NCI-H1048 (cell line): ENCODE measurements at regions not wholly inside any gene's neighbourhood (a gene's known extent, or its start where the extent isn't known, plus 50 kb on each side); places are given as distances from the start of the nearest gene placed in this dataset.

ENCODE experiments used
- DNase-seq: peaks from one replicate; lab custom pipeline; 2025; lab: John Stamatoyannopoulos, UW

- no peak for DNase-seq
These were observed 136.6 kb downstream of the RNF152 start for GRCh38 chr18:61756244-61756643.

GRCh38 chr18:61755555-61755954, 137.3 kb downstream of the RNF152 start:
- DNase-seq = no peak

- no peak for DNase-seq
These were observed 138.7 kb downstream of the RNF152 start for GRCh38 chr18:61754039-61754583.

GRCh38 chr18:61753373-61753772, 139.4 kb downstream of the RNF152 start:
- no peak for DNase-seq

GRCh38 chr18:61752973-61753372, 139.8 kb downstream of the RNF152 start:
- no peak for DNase-seq

DNA sequence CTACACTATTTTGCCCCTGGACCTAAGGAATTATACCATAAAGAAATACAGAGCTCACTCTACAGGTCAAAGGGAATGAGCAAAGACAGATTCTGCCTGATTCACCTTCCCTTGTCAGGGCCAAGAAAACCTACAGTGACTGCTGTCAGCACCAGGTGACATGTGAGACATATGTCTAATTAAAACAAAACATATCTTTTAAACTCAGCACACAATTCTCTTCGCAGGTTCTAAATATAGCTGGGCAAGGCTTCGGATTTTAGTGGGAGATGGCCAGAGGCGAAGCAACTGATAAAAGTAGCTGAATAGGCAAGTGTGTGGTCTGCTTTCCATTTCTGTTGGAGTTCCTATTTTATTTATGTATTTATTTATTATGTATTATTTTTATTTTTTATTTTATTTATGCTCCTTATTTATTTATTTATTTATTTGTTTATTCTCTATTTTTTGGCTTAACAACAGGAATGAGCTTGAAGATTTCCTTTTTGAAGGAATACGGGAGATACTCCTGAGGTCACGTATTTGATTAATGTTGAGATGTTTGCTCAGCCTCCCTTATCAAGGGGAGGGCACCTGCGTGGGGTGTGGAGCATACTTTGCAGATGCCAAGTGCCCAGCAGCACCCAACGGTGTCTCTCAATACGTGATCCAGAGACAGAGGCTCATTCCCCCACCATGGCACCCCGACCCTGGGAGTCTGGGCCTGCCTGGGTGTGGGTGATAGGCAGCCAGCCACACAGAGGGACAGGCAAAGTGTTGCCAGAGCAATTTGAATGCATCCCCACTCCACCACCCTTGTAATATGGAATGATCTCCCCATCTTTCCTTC, 141.8 kb downstream of the RNF152 start:
- DNase-seq = no peak

DNA sequence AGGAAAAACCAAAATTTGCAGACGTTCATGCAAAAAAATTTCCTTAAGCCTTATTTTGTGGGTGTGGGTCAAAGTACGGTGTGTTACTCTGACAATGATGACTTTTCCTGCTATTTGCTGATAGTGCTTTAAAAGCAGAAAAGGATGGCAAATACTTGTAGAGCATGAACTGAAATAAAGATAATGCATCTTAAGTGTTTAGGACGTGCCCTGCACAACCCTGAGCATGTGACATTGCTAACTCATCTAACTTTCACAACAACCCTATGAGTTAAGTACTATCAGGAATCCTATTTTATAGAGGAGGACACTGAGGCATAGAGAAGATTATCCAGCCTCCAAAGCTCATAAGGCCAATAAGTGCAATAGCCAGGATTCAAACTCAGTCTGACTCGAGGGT, 143.3 kb downstream of the RNF152 start:
- DNase-seq = no peak

DNA sequence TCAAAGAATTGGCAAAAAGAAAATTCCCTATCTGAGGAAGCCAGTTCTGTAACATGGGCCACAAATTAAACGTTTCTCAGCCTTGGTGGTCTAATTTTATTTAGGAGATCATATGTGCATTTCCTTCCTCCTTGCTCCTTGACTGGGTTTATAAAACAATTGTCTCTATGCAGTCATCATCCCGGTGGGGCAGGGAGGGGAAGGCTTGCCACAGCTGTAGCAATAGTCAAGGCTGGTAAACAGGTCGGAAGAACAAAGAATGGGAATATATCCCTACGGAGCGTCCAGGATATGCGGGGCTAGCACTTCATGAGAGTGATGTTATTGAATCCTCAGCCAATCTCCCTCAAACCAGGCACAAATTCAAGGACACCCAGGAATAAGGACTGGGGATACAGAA, 143.8 kb downstream of the RNF152 start:
- no peak for DNase-seq

- no peak for DNase-seq
These were observed 144.8 kb downstream of the RNF152 start for GRCh38 chr18:61748004-61748403.

GRCh38 chr18:61743775-61744531, 148.9 kb downstream of the RNF152 start:
- no peak for DNase-seq

DNA sequence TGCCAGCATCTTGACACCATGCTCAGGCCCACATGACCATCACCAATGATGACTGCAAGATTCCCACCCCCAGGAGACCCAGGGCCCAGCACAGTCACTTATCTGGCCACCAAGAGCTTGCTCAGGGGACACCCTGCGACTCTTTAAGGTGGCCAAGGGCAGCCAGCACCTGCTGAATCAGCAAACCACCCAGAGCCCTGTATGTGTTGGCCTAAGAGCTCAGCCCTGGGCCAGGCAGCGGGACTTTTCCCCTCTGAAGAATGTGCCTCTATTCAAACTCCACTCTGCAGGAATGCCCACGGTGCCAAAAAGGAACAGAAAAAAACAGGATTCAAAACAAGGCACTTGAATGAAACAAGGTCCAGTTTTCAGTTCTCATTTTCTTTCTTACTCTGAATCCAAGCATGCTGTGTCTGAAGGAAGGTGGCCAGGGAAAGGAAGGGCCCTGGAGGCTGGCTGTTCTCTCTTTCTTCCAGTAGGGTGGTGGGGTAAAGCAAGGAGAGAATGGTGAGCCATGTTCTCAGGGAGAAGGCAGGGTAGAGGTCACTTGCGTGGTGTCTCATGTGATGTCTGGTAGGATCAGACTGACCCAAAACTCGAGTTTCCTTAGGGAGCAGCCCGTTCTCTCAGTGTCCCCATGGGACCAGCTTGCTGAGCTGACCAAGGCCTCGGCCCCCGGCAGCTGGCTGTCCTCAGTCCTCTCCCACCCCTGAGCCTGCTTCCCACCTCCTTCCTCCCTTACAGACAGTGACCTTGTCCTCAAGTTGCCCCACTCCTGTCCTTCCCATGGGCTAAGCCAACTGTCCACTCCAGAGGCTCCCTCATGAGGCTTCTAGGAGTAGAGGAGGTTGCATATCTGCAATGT, 150.0 kb downstream of the RNF152 start:
- DNase-seq = no peak

- no peak for DNase-seq
These were observed 150.8 kb downstream of the RNF152 start for GRCh38 chr18:61741881-61742454.

DNA sequence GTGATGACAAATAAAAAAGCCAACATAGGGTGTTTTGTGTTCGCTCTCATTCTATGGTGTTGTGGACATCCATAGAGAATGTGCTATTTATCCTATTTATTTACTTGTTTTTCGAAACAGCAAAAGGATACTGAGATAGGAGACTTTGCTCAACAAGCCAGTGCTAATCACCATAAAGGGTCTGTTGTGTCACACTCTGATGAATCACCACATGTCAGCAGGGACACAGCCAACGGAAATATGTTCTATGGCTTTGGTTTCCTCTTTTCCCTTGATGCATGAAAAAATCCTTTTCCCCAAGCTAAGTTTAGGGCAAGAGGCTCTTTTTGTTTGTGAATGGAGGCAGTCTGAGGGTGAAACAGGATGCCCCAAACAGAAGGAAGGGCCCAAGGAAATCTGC, 154.3 kb downstream of the RNF152 start:
- no peak for DNase-seq

DNA sequence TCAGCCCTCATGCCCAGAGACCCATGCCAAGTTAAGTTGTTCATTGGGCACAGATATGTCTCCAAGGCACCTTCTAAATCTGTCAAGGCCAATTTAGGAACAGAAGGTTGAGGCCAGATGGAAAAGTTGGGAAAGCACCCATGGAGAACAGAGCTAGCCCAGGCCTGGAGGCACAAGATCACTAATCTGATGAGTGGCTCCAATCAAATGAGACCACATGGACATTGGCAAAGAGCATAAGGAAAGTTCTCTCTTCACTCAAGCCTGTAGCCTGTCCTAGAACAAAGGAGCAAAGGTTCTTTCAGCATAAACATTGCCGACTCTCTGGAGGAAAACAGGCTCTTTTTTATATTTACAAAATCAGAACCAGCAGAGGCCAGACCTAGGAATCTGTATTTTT, 154.8 kb downstream of the RNF152 start:
- no peak for DNase-seq

DNA sequence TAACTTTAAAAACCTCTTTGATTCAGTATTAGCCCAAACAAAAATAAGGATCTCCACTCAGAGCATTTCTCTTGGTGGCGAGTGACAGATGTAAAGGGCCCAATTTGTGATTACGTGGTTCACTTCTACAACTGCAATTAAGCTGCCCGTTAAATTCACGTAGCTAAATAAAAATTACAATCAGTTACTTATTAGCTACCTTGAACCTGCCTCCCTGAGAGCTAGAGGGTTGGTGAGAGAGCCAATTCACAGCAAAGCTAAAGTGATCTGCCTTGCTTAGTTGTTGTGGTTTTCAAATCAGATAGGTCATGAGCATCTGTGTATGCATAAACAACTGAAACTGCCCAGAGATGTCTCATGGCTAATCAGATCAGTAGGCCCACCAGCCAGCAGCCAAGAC, 156.7 kb downstream of the RNF152 start:
- no peak for DNase-seq

GRCh38 chr18:61735564-61736102, 157.2 kb downstream of the RNF152 start:
- no peak for DNase-seq

DNA sequence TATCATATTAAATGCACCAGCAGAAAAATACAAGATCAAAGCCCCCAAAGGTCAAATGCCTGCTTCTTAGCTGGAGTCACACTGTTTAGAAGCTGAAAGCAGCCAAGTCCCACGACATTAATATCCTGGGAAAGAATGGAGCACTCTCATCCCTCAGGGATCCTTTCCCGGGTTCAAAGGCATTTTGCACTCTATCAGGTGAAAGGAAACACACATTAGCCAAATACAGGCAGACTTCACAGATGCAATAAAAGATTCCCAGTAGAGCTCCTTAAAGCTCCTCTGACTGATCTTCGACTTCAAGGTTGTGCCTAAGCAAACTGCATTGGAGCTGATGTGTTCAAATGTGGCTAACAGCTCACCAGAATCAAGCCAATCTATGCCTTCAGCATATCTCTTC, 158.4 kb downstream of the RNF152 start:
- DNase-seq = no peak

DNA sequence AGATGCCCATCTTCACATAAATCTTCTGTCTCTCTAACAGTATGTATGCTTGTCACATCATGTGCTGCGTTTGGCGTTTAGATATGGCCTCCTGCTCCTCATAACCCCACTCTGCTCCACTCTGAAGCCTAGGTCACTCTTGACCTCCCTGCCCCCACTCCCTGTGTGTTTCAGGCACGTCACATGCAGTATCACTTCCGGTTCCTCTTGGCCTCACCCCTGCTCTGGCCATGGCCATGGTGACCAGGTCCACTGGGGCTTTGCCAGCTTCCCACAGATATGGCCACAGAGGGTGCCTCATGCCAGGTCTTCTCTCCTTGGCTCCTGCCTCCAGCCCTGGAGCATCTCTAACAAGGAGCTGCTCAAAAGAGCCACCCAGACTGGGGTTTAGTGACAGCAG, 160.0 kb downstream of the RNF152 start:
- DNase-seq = no peak

GRCh38 chr18:61731693-61732376, 161.0 kb downstream of the RNF152 start:
- DNase-seq = no peak

DNA sequence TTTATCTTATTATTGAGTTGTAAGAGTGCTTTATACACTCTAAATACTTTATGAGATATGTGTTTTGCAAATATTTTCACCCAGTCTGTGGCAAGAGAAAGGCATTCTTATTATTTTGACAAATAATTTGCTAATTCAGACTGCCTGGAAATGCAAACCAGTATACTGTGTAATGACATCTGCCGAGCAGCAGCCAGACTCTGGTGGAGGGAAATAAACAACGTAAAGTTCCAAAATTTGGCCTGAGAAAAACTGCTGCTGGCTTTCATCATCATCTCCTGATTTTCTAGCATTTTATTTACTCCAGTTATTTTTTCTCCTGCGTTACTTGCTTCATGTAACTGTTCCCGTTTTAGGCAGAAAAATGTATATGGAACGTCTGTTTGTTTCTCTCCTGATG, 161.6 kb downstream of the RNF152 start:
- DNase-seq = no peak

DNA sequence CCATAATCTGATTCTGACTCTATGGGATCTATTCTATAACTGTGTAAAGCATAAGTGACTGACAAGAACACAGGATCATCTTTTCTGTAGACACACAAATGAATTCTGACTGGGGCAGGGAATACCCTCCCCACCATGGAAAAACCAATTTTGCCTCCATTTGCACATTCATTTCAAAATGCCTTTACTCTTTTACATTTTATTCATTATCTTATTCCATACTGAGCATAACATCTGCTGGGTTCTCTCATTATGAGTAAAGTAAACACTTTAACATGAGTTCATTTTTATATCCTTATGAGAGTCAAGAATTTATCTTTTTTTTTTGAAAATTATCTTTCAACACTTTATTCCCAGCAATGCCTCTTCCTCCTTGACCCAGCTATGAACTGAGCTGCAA, 163.5 kb downstream of the RNF152 start:
- no peak for DNase-seq
